ENCODE measurements at regions not wholly inside any gene's neighbourhood (a gene's known extent, or its start where the extent isn't known, plus 50 kb on each side); places are given as distances from the start of the nearest gene placed in this dataset.
"Not testable (repeated sequence)": the region's sequence is repeated elsewhere in the genome, so short reads cannot be mapped to it uniquely, and the experiment has no call there.

- no peaks in the 10 kb centered on the region for H3K36me3 ChIP-seq (ENCODE audit: control insufficient read depth in 1 of 2, insufficient read depth in 2 of 2, low read length in 1 of 2)
- no peaks in the 10 kb centered on the region for H3K27me3 ChIP-seq (ENCODE audit: control insufficient read depth in 1 of 2, insufficient read depth in 2 of 2, low read length in 1 of 2)
- no peak overlapping the region for H3K27ac ChIP-seq (ENCODE audit: low read depth in 1 of 2, low read length in 2 of 2)
- H3K9me3 ChIP-seq (ENCODE audit: control insufficient read depth, low read length): no peaks in the 10 kb centered on the region
- 91 to 93% methylated on average over 4 of the region's 4 CpGs for WGBS, 2 donors
- DNase-seq: no peak
- no peak for ATAC-seq (ENCODE audit: low FRiP score)
- H3K4me3 ChIP-seq (ENCODE audit: low read length in 2 of 2): no peak overlapping the region
- intact Hi-C loops (cut with DNase I): no loop called here
- no peaks in the 10 kb centered on the region for H3K4me1 ChIP-seq (ENCODE audit: control insufficient read depth in 1 of 2, insufficient read depth in 2 of 2, low read length in 2 of 2)
Measured at GRCh38 chr2:22062679-22063078, 938.9 kb downstream of the TDRD15 start.

DNA sequence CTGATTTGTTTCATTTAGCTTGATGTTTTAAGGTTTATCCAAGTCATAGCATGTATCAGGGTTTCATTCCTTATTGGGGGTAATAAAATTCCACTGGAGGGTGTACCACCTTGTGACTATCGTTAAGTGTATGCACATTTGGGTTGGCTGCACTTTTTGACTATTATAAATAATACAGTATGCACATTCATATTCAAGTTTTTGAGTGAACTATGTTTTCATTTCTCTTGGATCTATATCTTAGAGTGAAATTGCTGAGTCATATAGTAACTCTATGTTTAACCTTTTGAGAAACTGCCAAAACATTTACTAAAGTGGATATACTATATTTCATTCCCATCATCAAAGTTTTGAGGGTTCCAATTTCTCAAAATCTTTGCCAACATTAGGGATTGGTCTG lies 952.7 kb downstream of the TDRD15 start:
- intact Hi-C loops (cut with DNase I): no loop called here
- H3K4me1 ChIP-seq (ENCODE audit: control insufficient read depth in 1 of 2, insufficient read depth in 2 of 2, low read length in 2 of 2): no peaks in the 10 kb centered on the region
- H3K9me3 ChIP-seq (ENCODE audit: control insufficient read depth, low read length): no peaks in the 10 kb centered on the region
- no peaks in the 10 kb centered on the region for H3K36me3 ChIP-seq (ENCODE audit: control insufficient read depth in 1 of 2, insufficient read depth in 2 of 2, low read length in 1 of 2)
- 16 to 19% methylated on average over 1 of the region's 1 CpG for WGBS, 2 donors
- no peak overlapping the region for H3K27ac ChIP-seq (ENCODE audit: low read depth in 1 of 2, low read length in 2 of 2)
- H3K4me3 ChIP-seq (ENCODE audit: low read length in 2 of 2): no peak overlapping the region
- DNase-seq (no peak), ATAC-seq (ENCODE audit: low FRiP score) (no peak)
- no peaks in the 10 kb centered on the region for H3K27me3 ChIP-seq (ENCODE audit: control insufficient read depth in 1 of 2, insufficient read depth in 2 of 2, low read length in 1 of 2)

DNA sequence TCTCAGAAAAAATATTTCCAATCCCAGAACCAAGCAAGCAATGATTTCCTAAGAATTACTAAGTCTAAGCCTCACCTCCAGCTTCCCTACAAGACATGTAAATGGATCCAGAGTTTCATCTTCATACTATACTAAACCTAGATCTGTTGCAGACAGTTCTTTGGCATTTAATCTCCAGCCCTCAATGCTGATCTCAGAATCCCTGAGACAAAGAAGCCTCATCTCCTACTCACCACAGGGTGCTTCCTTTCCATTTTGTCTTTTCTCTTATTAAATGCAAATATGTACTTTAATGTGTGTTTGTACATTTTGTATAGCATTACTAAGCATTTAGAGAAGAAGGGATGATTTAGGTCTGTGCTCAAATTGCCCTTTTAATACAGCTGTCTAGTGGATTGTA lies 954.9 kb downstream of the TDRD15 start:
- Histone ChIP-seq H3K4me1 (ENCODE audit: control insufficient read depth in 1 of 2, insufficient read depth in 2 of 2, low read length in 2 of 2) (no peaks in the 10 kb centered on the region), H3K4me3 (ENCODE audit: low read length in 2 of 2) (no peak overlapping the region), H3K9me3 (ENCODE audit: control insufficient read depth, low read length) (no peaks in the 10 kb centered on the region), H3K36me3 (ENCODE audit: control insufficient read depth in 1 of 2, insufficient read depth in 2 of 2, low read length in 1 of 2) (no peaks in the 10 kb centered on the region), H3K27ac (ENCODE audit: low read depth in 1 of 2, low read length in 2 of 2) (no peak overlapping the region), H3K27me3 (ENCODE audit: control insufficient read depth in 1 of 2, insufficient read depth in 2 of 2, low read length in 1 of 2) (no peaks in the 10 kb centered on the region)
- ATAC-seq (ENCODE audit: low FRiP score): no peak
- intact Hi-C loops (cut with DNase I): no loop called here
- no peak for DNase-seq

- Histone ChIP-seq H3K27me3 (ENCODE audit: control insufficient read depth in 1 of 2, insufficient read depth in 2 of 2, low read length in 1 of 2) (no peaks in the 10 kb centered on the region), H3K27ac (ENCODE audit: low read depth in 1 of 2, low read length in 2 of 2) (no peak overlapping the region), H3K4me1 (ENCODE audit: control insufficient read depth in 1 of 2, insufficient read depth in 2 of 2, low read length in 2 of 2) (no peaks in the 10 kb centered on the region), H3K36me3 (ENCODE audit: control insufficient read depth in 1 of 2, insufficient read depth in 2 of 2, low read length in 1 of 2) (no peaks in the 10 kb centered on the region), H3K4me3 (ENCODE audit: low read length in 2 of 2) (no peak overlapping the region), H3K9me3 (ENCODE audit: control insufficient read depth, low read length) (no peaks in the 10 kb centered on the region)
- intact Hi-C loops (cut with DNase I): no loop called here
- WGBS, 2 donors: 57% methylated on average over 3 of the region's 3 CpGs
- no peak for ATAC-seq (ENCODE audit: low FRiP score)
- DNase-seq: no peak
Measured at GRCh38 chr2:22079583-22079982, 955.8 kb downstream of the TDRD15 start.

DNA sequence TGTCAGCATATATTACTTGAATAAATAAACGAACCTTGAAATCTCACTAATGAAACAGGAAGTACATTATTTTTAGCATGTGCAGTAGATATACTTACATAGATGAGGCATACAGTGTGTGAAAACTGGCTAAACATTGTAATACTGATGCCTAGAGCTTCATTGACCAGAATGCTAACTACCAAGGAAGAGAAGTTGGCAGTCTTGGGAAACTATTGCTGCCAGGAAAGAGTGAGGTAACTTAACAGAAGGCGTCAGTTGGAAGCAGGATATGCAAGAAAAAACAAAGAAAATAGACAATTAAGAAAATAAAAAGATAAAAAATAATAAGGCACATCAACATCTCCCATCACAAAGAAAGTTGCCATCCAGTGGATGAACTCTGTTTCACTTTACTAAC lies 963.0 kb downstream of the TDRD15 start:
- Histone ChIP-seq H3K27me3 (ENCODE audit: control insufficient read depth in 1 of 2, insufficient read depth in 2 of 2, low read length in 1 of 2) (no peaks in the 10 kb centered on the region), H3K4me1 (ENCODE audit: control insufficient read depth in 1 of 2, insufficient read depth in 2 of 2, low read length in 2 of 2) (no peaks in the 10 kb centered on the region), H3K4me3 (ENCODE audit: low read length in 2 of 2) (peak overlapping the region in 1 of 2 donors; percentile 59), H3K36me3 (ENCODE audit: control insufficient read depth in 1 of 2, insufficient read depth in 2 of 2, low read length in 1 of 2) (no peaks in the 10 kb centered on the region), H3K9me3 (ENCODE audit: control insufficient read depth, low read length) (no peaks in the 10 kb centered on the region), H3K27ac (ENCODE audit: low read depth in 1 of 2, low read length in 2 of 2) (peak overlapping the region; percentile 36 to 43)
- ATAC-seq (ENCODE audit: low FRiP score): no peak
- intact Hi-C loops (cut with DNase I): no loop called here
- WGBS, 2 donors: 2 to 6% methylated on average over 2 of the region's 2 CpGs
- no peak for DNase-seq

- H3K4me3 ChIP-seq (ENCODE audit: low read length in 2 of 2); DNase-seq; H3K27me3 ChIP-seq (ENCODE audit: control insufficient read depth in 1 of 2, insufficient read depth in 2 of 2, low read length in 1 of 2); H3K9me3 ChIP-seq (ENCODE audit: control insufficient read depth, low read length); H3K27ac ChIP-seq (ENCODE audit: low read depth in 1 of 2, low read length in 2 of 2); ATAC-seq (ENCODE audit: low FRiP score); H3K36me3 ChIP-seq (ENCODE audit: control insufficient read depth in 1 of 2, insufficient read depth in 2 of 2, low read length in 1 of 2); intact Hi-C loops (cut with DNase I); H3K4me1 ChIP-seq (ENCODE audit: control insufficient read depth in 1 of 2, insufficient read depth in 2 of 2, low read length in 2 of 2): not testable (repeated sequence)
- WGBS, 2 donors: 84 to 89% methylated on average over 3 of the region's 3 CpGs
Measured at GRCh38 chr2:22103617-22104016, 979.8 kb downstream of the TDRD15 start.

- Histone ChIP-seq H3K4me1 (ENCODE audit: control insufficient read depth in 1 of 2, insufficient read depth in 2 of 2, low read length in 2 of 2) (no peaks in the 10 kb centered on the region), H3K36me3 (ENCODE audit: control insufficient read depth in 1 of 2, insufficient read depth in 2 of 2, low read length in 1 of 2) (no peaks in the 10 kb centered on the region), H3K27ac (ENCODE audit: low read depth in 1 of 2, low read length in 2 of 2) (no peak overlapping the region), H3K27me3 (ENCODE audit: control insufficient read depth in 1 of 2, insufficient read depth in 2 of 2, low read length in 1 of 2) (no peaks in the 10 kb centered on the region), H3K4me3 (ENCODE audit: low read length in 2 of 2) (no peak overlapping the region), H3K9me3 (ENCODE audit: control insufficient read depth, low read length) (no peaks in the 10 kb centered on the region)
- DNase-seq (no peak), ATAC-seq (ENCODE audit: low FRiP score) (no peak)
- intact Hi-C loops (cut with DNase I): no loop called here
- 9 to 15% methylated on average over 3 of the region's 3 CpGs for WGBS, 2 donors
Measured at GRCh38 chr2:22110244-22110651, 986.5 kb downstream of the TDRD15 start.

DNA sequence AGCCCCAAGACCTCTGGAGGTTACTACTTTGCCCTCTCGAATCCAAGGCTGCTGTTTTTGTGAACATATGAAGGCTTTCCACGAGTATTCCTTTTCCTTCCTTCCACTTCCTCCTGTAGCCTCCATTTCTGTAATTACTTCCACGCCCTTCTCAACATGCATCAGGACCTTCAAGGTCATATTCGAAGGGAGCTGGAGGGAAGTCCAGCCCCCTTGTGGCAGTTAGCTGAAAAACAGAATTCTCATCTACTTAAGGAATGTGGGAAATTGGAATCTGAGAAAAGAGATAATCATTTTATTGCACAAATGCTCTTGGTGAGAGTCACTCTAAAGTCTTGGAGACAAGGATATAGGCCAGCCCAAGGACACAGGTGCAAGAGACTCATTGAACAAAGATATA lies 1000.2 kb downstream of the TDRD15 start:
- Histone ChIP-seq H3K4me1 (ENCODE audit: control insufficient read depth in 1 of 2, insufficient read depth in 2 of 2, low read length in 2 of 2) (no peaks in the 10 kb centered on the region), H3K9me3 (ENCODE audit: control insufficient read depth, low read length) (peaks cover 1% of the 10 kb centered on the region), H3K27ac (ENCODE audit: low read depth in 1 of 2, low read length in 2 of 2) (no peak overlapping the region), H3K27me3 (ENCODE audit: control insufficient read depth in 1 of 2, insufficient read depth in 2 of 2, low read length in 1 of 2) (no peaks in the 10 kb centered on the region), H3K4me3 (ENCODE audit: low read length in 2 of 2) (no peak overlapping the region), H3K36me3 (ENCODE audit: control insufficient read depth in 1 of 2, insufficient read depth in 2 of 2, low read length in 1 of 2) (no peaks in the 10 kb centered on the region)
- WGBS, 2 donors: 86 to 88% methylated on average over 4 of the region's 4 CpGs
- intact Hi-C loops (cut with DNase I): no loop called here
- DNase-seq: no peak
- ATAC-seq (ENCODE audit: low FRiP score): no peak

- WGBS, 2 donors: 83 to 88% methylated on average over 5 of the region's 5 CpGs
- no peaks in the 10 kb centered on the region for H3K4me1 ChIP-seq (ENCODE audit: control insufficient read depth in 1 of 2, insufficient read depth in 2 of 2, low read length in 2 of 2)
- H3K27ac ChIP-seq (ENCODE audit: low read depth in 1 of 2, low read length in 2 of 2): no peak overlapping the region
- H3K36me3 ChIP-seq (ENCODE audit: control insufficient read depth in 1 of 2, insufficient read depth in 2 of 2, low read length in 1 of 2): no peaks in the 10 kb centered on the region
- no peak overlapping the region for H3K4me3 ChIP-seq (ENCODE audit: low read length in 2 of 2)
- no peak for DNase-seq
- no peaks in the 10 kb centered on the region for H3K27me3 ChIP-seq (ENCODE audit: control insufficient read depth in 1 of 2, insufficient read depth in 2 of 2, low read length in 1 of 2)
- intact Hi-C loops (cut with DNase I): no loop called here
- ATAC-seq (ENCODE audit: low FRiP score): no peak
- H3K9me3 ChIP-seq (ENCODE audit: control insufficient read depth, low read length): peaks cover 1% of the 10 kb centered on the region
Measured at GRCh38 chr2:22126106-22126505, 1002.3 kb downstream of the TDRD15 start.

All from aorta (tissue), 5 donors.